ENCODE measurements at regions not wholly inside any gene's neighbourhood (a gene's known extent, or its start where the extent isn't known, plus 50 kb on each side); places are given as distances from the start of the nearest gene placed in this dataset.

- no peak for TF ChIP-seq THAP12 (CRISPR knock-in tag; IDR thresholded peaks at IDR 0.05)
- TF ChIP-seq USF1 (CRISPR knock-in tag; IDR thresholded peaks at IDR 0.05): no peak
- no peak for TF ChIP-seq SREBF2 (CRISPR knock-in tag; IDR thresholded peaks at IDR 0.05)
- TF ChIP-seq SNAPC5 (CRISPR knock-in tag; IDR thresholded peaks at IDR 0.05): no peak
- no peak for TF ChIP-seq MYBL2 (IDR thresholded peaks at IDR 0.05; ENCODE audit: low read depth)
- TF ChIP-seq MYBL2 (CRISPR knock-in tag; IDR thresholded peaks at IDR 0.05; ENCODE audit: borderline replicate concordance): no peak
- no peak for TF ChIP-seq CREBBP (IDR thresholded peaks at IDR 0.05; ENCODE audit: low read depth, low read length)
- TF ChIP-seq NFYB (IDR thresholded peaks at IDR 0.05; ENCODE audit: extremely low read depth, insufficient read length): no peak
Observed at GRCh38 chr10:29011516-29011915, 277.4 kb upstream of the LYZL1 start (continued).
